Esophagus squamous epithelium (tissue), 4 donors: ENCODE measurements at regions not wholly inside any gene's neighbourhood (a gene's known extent, or its start where the extent isn't known, plus 50 kb on each side); places are given as distances from the start of the nearest gene placed in this dataset.

Experiments used
- POLR2A ChIP-seq, 4 donors: fragments of 450-650 bp; IDR thresholded peaks; one replicate each; pipeline ENCODE4 v1.6.1; 2017; ENCODE audit warnings: antibody characterized with exemption in 4 of 4, mild to moderate bottlenecking in 4 of 4, moderate library complexity in 3 of 4
- TF ChIP-seq, protein P1 (sequence below), 6 experiments: fragments of 450-650 bp in 4 of 6; fragments of 200-600 bp in 2 of 6; sonication (generic) in 2 of 6; IDR thresholded peaks; one replicate each; pipeline ENCODE4 v1.5.1; 2016 to 2019; ENCODE audit warnings: antibody characterized with exemption in 6 of 6, mild to moderate bottlenecking in 4 of 6, moderate library complexity in 4 of 6

- TF ChIP-seq, protein P1, sequence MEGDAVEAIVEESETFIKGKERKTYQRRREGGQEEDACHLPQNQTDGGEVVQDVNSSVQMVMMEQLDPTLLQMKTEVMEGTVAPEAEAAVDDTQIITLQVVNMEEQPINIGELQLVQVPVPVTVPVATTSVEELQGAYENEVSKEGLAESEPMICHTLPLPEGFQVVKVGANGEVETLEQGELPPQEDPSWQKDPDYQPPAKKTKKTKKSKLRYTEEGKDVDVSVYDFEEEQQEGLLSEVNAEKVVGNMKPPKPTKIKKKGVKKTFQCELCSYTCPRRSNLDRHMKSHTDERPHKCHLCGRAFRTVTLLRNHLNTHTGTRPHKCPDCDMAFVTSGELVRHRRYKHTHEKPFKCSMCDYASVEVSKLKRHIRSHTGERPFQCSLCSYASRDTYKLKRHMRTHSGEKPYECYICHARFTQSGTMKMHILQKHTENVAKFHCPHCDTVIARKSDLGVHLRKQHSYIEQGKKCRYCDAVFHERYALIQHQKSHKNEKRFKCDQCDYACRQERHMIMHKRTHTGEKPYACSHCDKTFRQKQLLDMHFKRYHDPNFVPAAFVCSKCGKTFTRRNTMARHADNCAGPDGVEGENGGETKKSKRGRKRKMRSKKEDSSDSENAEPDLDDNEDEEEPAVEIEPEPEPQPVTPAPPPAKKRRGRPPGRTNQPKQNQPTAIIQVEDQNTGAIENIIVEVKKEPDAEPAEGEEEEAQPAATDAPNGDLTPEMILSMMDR (IDR thresholded peaks at IDR 0.05) = no peak
- no peak for TF ChIP-seq POLR2A (IDR thresholded peaks at IDR 0.05)
Measured at GRCh38 chr12:41935911-41936310, 208.8 kb downstream of the GXYLT1 start.
